A673 (cell line): ENCODE measurements at regions not wholly inside any gene's neighbourhood (a gene's known extent, or its start where the extent isn't known, plus 50 kb on each side); places are given as distances from the start of the nearest gene placed in this dataset.

Source experiments
- BruUV-seq: library from RNA; stranded (reverse); fragments of 400-500 nt; replicated peaks from 2 replicates; lab custom pipeline; 2021; lab: Mats Ljungman, UMichigan
- CTCF ChIA-PET: fragments of 300-600 bp; sonication (Branson Sonifier 250); formaldehyde crosslinking; loops from one replicate; lab custom pipeline; 2022; ENCODE audit warnings: antibody characterized with exemption; lab: Charles Lee
- POLR2A ChIA-PET: fragments of 300-600 bp; sonication (Branson Sonifier 250); formaldehyde crosslinking; loops from one replicate; lab custom pipeline; 2022; ENCODE audit warnings: antibody characterized with exemption; ENCODE audit not compliant: low non-redundant PET; lab: Charles Lee
- DNase-seq: peaks from one replicate; pipeline ENCODE4 v3.0.0-alpha.2; 2015; ENCODE audit warnings: low spot score
- H3K27ac ChIP-seq: fragments of 200-600 bp; sonication (generic); 2 replicates; pipeline ENCODE4 v1.5.1; 2016; ENCODE audit warnings: mixed run types, low read depth, mild to moderate bottlenecking, mixed read lengths, antibody characterized with exemption, low read length; ENCODE audit not compliant: poor library complexity, severe bottlenecking
- H3K27me3 ChIP-seq: fragments of 200-600 bp; sonication (generic); replicated peaks from 2 replicates; pipeline ENCODE4 v1.6.1; 2017; ENCODE audit warnings: mixed run types, low read depth, mild to moderate bottlenecking, mixed read lengths, antibody characterized with exemption, low read length; ENCODE audit not compliant: insufficient read depth, poor library complexity
- H3K36me3 ChIP-seq: fragments of 200-600 bp; sonication (generic); 2 replicates; pipeline ENCODE4 v1.6.1; 2016; ENCODE audit warnings: mixed run types, mild to moderate bottlenecking, mixed read lengths, antibody characterized with exemption, low read length; ENCODE audit not compliant: insufficient read depth, poor library complexity, severe bottlenecking
- H3K4me1 ChIP-seq: fragments of 200-600 bp; sonication (generic); 2 replicates; pipeline ENCODE4 v1.6.1; 2017; ENCODE audit warnings: mixed run types, mild to moderate bottlenecking, mixed read lengths, antibody characterized with exemption, low read length; ENCODE audit not compliant: insufficient read depth, poor library complexity, severe bottlenecking
- H3K4me3 ChIP-seq: fragments of 200-600 bp; sonication (generic); 2 replicates; pipeline ENCODE4 v1.5.1; 2016; ENCODE audit warnings: low read depth, mixed run types, mild to moderate bottlenecking, mixed read lengths, low read length; ENCODE audit not compliant: poor library complexity, severe bottlenecking
- H3K9me3 ChIP-seq: fragments of 200-600 bp; sonication (generic); 2 replicates; pipeline ENCODE4 v1.6.1; 2016; ENCODE audit warnings: mixed run types, low read depth, mild to moderate bottlenecking, mixed read lengths, antibody characterized with exemption, low read length; ENCODE audit not compliant: poor library complexity, severe bottlenecking
- EZH2 ChIP-seq: fragments of 200-600 bp; sonication (generic); IDR thresholded peaks from 2 replicates; pipeline ENCODE4 v1.6.1; 2017; ENCODE audit warnings: borderline replicate concordance, low read depth, mild to moderate bottlenecking, mixed read lengths, antibody characterized with exemption, low read length; ENCODE audit not compliant: poor library complexity, severe bottlenecking
- intact Hi-C: fragments of 100-400 bp; cut with micrococcal nuclease; formaldehyde crosslinking; loops from one replicate; pipeline ENCODE4 v1.10.0; 2022; ENCODE audit not compliant: unreplicated experiment
- TF ChIP-seq, protein P1 (sequence below): fragments of 300-800, 200-600 bp; sonication (generic); conservative IDR thresholded peaks from 2 replicates; pipeline ENCODE4 v1.5.1; 2017; ENCODE audit warnings: low read depth, mild to moderate bottlenecking, antibody characterized with exemption, low read length, moderate library complexity, mixed read lengths

DNA sequence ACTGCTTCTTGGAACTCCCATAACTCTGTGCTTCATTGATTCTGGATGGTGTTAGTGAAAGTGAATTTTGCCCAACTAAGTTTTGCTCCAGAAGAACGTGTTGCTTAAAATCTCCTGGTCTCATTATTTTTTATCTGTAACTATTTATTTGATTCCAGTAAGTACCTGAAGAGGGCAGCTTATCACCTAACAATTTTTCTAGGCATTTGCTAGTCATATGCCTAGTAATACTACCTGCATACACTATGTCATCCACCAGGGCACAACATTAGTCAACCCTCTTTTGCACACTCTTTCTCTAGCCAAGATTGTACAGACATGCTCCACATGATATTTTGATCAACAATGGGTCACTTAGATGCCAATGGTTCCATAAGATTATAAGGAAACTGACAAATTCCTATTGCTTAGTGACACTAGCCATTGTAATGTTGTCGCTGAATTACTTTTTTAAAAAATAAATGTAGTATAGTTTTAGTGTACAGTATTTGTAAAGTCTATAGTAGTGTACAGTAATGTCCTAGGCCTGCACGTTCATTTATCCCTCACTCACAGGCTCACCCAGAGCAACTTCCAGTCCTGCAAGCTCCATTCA, 499.9 kb upstream of the AADAT start:
- POLR2A ChIA-PET: no interaction called here
- intact Hi-C loops: loop anchor here (2.0 kb wide), 1 partner anchor 263 kb away; no protein-coding TSS in a partner anchor
- Histone ChIP-seq H3K4me3 (no peak overlapping the region), H3K9me3 (no peaks in the 10 kb centered on the region), H3K27ac (no peak overlapping the region), H3K36me3 (no peaks in the 10 kb centered on the region), H3K4me1 (no peaks in the 10 kb centered on the region), H3K27me3 (no peaks in the 10 kb centered on the region)
- CTCF ChIA-PET: interaction anchor here (0.9 kb wide), 1 partner anchor 330 kb away, joined by 3 read pairs; no protein-coding TSS in a partner anchor
- BruUV-seq: no TSS peak
- DNase-seq: peak; percentile 19
- no peak for TF ChIP-seq EZH2
- TF ChIP-seq, protein P1, sequence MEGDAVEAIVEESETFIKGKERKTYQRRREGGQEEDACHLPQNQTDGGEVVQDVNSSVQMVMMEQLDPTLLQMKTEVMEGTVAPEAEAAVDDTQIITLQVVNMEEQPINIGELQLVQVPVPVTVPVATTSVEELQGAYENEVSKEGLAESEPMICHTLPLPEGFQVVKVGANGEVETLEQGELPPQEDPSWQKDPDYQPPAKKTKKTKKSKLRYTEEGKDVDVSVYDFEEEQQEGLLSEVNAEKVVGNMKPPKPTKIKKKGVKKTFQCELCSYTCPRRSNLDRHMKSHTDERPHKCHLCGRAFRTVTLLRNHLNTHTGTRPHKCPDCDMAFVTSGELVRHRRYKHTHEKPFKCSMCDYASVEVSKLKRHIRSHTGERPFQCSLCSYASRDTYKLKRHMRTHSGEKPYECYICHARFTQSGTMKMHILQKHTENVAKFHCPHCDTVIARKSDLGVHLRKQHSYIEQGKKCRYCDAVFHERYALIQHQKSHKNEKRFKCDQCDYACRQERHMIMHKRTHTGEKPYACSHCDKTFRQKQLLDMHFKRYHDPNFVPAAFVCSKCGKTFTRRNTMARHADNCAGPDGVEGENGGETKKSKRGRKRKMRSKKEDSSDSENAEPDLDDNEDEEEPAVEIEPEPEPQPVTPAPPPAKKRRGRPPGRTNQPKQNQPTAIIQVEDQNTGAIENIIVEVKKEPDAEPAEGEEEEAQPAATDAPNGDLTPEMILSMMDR: no peak

DNA sequence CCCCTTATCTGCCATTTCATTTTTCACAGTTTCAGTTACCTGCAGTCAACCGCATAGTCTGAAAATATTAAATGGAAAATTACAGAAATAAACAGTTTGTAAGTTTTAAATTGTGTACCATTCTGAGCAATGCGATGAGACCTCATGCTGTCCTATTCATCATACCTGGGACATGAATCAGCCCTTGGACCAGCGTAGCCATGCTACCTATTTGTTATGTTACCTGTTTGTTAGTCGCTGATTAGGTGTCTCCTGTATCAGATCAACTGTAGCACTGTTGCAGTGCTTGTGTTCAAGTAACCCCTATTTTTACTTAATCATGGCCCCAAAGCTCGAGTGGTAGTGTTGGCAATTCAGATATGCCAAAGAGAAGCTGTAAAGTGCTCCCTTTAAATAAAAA, 492.2 kb upstream of the AADAT start:
- H3K27me3 ChIP-seq: no peaks in the 10 kb centered on the region
- TF ChIP-seq EZH2: no peak
- TF ChIP-seq, protein P1: no peak
- no peaks in the 10 kb centered on the region for H3K9me3 ChIP-seq
- DNase-seq: no peak
- POLR2A ChIA-PET: no interaction called here
- no peak overlapping the region for H3K4me3 ChIP-seq
- no TSS peak for BruUV-seq
- H3K4me1 ChIP-seq: no peaks in the 10 kb centered on the region
- CTCF ChIA-PET: no interaction called here
- intact Hi-C loops: no loop called here
- H3K27ac ChIP-seq: no peak overlapping the region
- H3K36me3 ChIP-seq: no peaks in the 10 kb centered on the region

- intact Hi-C loops: no loop called here
- peak; percentile 4 for DNase-seq
- no TSS peak for BruUV-seq
- CTCF ChIA-PET: no interaction called here
- H3K4me1 ChIP-seq: no peaks in the 10 kb centered on the region
- no peak overlapping the region for H3K27ac ChIP-seq
- no peak overlapping the region for H3K4me3 ChIP-seq
- H3K36me3 ChIP-seq: no peaks in the 10 kb centered on the region
- H3K27me3 ChIP-seq: no peaks in the 10 kb centered on the region
- H3K9me3 ChIP-seq: no peaks in the 10 kb centered on the region
- POLR2A ChIA-PET: no interaction called here
- TF ChIP-seq, protein P1: no peak
- no peak for TF ChIP-seq EZH2
These were observed 491.6 kb upstream of the AADAT start for GRCh38 chr4:170581322-170581721.
